ENCODE measurements at regions not wholly inside any gene's neighbourhood (a gene's known extent, or its start where the extent isn't known, plus 50 kb on each side); places are given as distances from the start of the nearest gene placed in this dataset.

DNA sequence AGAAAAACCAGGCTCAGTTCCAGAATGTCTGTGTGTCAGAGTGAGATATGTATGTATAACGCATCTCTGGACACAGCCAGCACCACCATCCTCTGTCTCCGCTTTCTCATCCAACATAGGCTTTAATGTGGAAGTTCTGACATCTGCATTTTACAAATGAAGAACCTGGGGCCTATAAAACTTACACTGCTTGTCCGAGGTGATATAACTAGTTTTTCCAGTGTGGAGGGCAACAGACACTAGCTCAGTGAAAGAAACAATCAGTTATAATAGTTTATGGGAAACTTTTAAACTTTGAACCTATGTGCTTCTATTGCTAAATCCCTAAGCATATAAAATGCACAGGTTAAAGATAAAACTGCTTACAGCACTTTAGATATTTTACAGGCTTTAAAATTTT is 208.7 kb downstream of the CRPPA start:
- DNase-seq = no peak

DNA sequence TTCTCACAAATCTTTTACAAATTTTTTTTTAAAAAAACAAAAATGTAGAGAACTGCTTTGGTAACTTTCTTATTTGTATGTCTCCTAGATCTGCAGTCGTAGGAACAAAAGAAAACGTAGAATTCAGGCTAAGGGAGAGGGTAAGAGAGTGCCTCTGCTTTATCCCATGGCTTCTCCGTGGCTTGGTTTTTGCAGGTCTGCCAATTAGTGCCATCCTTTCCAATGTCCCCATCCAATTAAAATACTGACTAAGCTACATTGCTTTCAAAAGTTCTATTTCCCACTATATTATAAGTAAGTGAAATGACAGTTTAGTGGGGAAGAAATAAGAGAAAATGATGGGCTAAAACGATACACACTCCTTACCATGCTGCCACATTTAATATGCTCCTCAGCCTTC is 209.3 kb downstream of the CRPPA start:
- DNase-seq = no peak

DNA sequence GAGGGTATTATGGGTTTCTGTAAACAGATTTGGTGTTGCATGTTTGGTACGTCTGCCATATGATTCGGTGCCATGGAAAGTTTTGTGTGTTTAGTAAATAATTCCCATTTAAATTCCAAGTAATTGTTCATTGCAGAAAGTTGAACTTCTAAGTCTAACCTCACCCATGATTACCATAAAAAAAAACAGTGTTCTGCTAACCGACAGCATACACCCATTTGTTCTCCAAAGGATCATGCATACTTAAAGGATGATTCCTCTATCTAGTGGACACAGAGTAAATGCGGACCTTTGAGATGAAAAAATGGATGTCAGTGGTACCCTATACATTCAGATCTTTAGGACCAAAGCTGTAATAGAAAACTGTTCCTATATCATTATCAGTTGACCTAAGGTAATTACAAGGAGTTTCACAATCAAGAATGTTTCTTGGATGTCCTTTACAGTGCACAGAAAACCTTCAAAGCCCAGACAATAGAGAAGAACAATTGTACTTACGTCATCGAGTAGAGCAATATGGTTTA is 209.9 kb downstream of the CRPPA start:
- DNase-seq = no peak

DNA sequence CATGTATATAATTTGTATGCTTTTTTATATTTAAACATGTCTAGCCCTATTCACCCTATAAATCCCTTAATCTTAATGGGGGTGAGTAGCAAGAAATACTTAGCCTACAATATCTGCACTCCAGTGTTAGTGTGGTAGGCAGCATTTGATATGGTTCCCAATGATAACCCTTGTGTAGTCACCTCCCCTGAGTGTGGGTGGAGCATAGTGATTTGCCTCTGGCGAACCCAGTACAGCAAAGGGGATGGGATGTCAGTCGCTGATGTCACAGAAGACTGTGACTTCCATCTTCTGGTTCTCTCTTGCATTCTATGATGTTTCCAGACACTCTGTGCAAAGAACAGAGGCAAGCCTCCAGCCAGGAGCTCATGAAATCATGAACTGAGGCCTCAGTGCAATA is 211.2 kb downstream of the CRPPA start:
- no peak for DNase-seq

DNA sequence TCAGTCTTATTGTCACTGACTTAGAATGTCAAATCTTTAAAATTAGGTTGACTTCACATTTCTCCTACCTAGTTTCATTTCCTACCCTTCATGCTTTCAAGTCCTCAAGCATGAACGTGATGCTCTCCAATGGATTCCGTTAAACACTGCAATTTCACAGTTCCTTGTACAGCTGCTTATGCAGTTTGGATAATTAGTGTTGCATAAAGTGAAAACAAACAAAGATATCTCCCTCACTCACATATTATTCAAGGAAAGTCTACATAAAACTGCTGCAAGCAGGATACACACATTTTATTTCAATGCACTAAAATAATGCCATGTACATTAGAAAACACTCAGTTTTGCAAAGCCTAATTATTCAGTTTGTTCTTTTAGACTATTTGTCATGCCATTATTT is 214.0 kb downstream of the CRPPA start:
- no peak for DNase-seq

DNA sequence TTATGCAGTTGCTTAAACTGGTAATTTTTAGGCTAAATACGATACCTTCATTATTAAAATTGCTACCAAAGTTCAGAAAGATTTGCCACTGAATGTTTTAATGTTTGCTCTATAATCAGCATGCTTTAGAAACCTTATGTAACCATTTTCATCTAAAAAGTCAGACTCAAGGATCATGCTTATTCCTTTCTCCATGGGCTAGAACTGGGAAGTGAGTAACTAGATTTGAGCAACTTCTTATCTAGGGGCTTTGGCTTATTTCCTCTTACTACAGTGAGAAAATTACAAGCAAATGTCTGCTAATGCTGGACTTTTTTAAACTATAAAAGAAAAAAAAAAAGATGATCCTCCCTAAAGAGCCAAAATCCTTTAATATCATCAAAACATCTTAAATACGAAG is 215.9 kb downstream of the CRPPA start:
- no peak for DNase-seq

DNA sequence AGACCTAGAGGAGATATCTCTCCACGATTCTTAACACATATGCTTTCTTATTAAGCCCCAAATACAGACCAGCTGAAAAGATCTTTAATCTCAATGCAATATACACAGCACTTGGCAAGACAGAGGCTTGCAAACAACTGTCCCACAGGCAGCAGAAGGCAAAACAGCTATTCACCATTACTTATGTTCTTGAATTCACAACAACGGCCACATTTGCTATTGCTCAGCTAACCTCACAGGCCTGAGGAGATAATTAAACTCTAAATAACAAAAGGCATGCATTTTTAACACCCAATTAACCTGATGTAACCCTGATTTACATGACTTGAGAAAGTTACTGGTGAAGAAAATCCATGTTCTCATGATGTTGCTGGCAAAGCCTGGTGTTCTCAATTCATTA is 216.4 kb downstream of the CRPPA start:
- no peak for DNase-seq

DNA sequence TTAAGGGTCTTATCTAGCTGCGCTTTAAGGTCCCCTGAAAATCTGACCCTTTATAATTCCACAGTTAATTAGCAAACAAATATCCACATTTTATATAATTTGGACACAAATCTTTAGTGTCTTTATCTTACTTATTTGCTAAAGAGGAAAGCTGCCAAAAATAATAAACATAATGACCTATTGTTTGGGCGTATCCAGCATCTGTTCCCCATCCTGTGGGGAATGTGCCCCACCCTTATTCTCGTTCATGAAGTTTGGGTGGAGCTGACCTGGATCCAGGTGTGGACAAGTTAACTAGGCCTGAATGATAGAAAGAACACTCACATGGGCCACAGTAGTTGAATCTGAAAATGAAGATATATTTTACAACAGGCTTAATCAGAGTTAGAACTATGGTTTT is 218.3 kb downstream of the CRPPA start:
- DNase-seq = no peak

DNA sequence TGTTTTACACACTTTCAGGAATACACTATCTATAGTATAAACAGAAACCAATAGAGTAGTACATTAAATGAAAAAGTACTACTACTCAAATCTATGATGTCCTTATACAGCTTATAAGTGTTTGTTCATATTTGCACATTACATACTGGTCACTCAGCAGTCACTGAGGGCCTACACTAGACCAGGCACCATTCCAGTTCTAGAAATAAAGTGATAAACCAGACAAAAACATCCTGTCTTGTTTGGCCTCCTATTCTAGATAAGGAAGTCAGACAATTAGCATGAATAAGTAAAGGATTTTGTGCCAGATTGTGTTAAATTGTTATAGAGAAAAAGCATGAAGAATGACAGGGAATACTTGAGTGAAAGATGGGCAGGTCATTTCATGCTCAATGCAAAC is 219.0 kb downstream of the CRPPA start:
- DNase-seq = no peak

DNA sequence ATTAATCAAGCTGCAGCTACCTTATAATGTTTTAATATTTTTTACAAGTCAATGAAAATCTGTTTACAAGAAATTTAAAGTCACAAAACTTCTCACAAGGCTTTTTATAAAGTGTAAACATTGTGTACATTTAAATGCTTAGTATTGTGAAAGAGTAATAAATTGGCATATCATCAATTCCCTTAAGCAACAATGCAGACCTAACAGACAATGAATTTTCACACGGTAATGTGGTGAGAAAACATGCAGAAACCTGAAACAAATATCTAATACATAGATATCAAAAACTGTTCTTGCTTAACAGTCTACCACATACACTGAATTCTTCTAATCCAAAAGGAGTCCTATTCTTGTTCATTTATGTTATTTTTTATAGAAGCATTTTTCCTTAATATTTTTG is 220.7 kb downstream of the CRPPA start:
- no peak for DNase-seq

DNA sequence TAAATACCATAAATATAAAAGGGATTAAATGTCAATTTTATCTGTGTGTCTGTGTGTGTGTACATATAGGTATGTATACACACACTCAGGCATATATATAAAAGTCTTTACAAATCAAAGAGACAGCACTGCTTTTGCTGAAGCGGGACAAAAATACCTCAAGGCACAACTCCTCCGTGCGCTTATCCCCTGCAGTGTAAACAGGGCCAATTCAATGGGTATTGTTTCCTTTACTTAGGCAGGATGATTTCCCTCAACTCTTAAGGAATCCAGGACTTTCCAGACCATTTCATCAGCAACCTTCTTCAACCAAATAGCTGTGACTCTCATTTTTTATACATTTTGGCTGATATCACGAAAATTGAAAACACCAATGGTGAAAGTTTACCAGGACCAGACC is 227.7 kb downstream of the CRPPA start:
- no peak for DNase-seq

DNA sequence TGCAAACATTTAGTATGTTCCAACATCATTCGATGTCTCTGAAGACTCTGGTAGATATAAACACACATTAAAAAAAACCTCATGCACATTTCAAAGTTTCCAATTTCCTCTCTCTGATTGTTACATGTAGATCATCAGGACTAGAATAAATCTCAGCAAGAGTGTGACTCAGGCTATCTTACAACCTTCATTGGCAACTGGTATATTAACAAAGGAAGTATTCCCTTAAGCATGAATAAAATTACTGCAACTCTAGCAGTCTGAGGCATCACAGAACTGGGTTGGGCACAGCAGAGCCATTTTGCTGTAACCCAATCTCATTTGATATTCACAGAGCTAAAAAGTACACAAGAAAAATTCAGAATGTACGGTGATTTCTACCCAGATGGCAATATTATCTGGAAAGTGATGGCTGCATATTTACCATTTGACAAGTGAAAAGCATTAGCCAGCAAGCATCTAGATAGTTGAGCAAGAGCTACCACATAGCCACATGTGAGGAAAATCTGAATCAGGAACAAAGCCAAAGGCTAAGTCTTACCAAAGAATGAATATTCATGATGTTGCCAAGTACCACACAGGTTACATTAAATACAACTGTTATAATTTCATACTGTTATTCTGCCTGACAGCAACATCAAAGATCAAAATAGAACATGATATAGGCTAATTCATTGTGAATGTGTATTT is 232.2 kb downstream of the CRPPA start:
- no peak for DNase-seq

DNA sequence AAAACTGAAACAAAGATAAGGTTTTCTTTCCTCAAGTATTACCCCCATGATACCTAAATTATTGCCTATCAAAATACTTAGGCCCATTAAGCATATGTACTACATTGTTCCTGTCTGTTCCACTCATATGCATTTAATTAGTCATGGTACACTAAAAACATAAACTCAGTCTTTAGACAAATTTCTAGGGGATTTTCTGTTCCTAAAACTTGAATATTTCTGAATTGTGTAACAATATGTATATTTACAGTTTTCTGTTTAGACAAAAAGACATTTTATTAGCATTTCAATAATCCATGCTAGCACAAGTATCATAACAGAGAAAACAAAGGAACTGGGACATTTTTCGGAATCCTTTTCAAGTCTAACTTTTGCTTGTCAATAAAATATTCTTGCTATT is 234.2 kb downstream of the CRPPA start:
- no peak for DNase-seq

DNA sequence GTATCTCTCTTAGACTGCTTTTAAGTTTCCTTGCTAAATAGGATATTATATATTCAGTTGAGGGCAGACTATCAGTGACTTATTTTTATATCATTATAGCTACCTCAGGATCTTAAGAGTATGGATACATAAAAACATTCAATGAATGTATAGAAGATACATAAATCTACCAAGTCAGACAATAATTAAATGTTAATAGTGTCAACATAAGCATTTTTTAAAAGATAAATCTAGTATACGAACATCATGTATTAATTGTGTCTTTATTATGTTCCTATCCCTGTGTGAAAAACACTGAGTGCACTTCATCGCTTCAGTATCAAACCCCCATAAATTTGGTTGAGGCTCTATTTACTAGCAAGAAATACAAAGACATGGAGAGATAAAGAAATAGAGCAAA is 242.8 kb downstream of the CRPPA start:
- DNase-seq = no peak

DNA sequence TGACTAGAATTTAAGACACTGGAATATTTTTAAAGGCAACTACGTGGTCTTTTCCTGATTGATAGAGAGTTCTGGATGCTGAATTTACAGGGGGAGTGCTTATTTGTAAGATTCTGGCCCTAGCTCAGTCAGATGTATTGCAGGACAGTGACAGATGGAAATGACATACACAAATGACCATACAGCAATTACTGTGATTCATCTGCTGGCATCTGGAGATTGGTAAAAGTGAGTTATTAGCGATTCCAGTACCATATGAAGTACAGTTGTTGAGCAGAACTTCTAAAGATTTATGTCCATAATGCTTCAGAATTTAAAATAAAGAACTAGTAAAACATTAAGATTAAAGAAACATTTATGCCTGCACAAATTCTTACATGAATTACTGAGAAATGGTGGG is 243.2 kb downstream of the CRPPA start:
- DNase-seq = no peak

DNA sequence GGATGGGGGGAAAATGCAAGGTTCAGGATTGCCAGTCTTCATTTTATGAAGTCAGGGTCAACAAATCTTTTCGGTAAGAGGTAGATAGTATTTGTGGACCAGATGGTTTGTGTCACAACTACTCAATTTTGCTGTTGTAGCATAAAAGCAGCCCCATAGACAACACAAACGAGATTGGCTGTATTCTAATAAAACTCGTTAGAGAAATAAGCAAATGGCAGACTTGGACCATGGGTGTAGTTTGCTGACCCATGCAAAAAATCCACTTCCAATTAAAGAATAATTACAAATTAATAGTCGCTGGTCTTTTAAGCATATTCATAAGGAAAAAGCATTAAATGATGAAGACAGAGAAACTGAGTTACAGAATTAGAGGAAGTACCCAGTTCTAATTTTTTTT is 247.1 kb downstream of the CRPPA start:
- no peak for DNase-seq

DNA sequence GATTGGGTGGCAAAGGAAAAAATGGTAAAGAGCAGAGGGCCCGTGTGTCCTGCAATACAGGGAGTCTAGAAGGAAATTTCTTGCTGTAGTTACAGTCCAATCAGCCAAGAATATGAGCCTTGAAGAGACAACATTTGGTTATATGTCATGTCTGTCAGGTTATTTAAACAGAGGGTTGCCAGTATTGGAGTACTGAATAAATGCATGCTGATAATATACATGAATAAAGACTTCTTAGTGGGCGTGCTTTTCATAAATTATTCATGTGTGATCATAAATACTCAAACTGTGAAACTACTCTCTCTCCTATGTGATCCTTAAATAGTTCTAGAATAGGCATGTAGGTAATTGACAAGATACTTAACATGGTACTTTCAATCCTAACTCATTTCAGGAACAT is 249.0 kb downstream of the CRPPA start:
- no peak for DNase-seq

DNA sequence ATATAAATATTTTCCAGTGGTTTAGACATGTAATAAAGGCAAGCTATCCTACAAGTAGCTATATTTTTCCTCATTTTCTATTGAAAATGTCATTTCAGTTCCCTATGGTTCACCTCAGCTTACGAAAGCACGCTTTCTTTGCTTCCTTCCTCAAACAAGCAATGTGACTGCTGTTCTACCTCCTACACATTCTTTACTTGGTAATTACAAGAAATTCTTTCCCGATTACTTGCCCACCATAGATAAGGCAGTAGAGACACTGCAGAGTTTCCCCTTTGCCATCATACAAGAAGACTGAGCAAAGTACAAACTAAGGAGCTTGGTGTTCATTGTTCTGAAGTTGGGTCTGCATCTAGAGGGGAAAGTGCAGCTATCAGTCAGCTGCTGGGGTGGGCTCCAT is 249.4 kb downstream of the CRPPA start:
- DNase-seq = no peak

DNA sequence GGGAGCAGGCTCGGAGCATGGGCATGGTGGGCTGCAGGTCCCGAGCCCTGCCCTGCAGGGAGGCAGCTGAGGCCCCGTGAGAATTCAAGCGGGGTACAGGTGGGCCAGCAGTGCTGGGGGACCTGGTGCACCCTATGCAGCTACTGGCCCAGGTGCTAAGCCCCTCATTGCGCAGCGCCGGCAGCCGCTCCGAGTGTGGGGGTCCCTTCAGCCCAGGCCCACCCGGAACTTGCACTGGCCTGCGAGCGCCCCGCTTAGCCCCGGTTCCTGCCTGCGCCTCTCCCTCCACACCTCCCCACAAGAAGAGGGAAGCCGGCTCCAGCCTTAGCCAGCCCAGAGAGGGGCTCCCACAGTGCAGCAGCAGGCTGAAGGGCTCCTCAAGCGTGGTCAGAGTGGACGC is 250.7 kb downstream of the CRPPA start:
- DNase-seq = no peak

DNA sequence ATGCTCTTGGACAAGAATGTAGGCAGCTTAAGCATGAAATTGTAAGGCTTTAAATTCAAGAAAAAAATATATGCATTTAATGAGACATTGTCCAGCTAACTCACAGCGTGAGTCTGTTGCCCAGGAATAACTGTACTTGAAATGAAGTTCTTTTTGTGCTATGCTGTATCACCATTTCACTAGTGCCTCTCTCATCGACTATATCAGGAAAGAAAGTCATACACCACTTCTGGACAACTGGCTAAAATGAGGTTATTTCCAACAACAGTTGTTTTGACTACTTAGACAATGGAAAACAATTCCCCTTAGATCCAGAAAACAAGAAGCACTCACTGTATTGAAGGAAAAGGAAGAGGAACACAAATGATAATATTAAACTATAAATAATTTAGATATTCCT is 251.8 kb downstream of the CRPPA start:
- DNase-seq = no peak

DNA sequence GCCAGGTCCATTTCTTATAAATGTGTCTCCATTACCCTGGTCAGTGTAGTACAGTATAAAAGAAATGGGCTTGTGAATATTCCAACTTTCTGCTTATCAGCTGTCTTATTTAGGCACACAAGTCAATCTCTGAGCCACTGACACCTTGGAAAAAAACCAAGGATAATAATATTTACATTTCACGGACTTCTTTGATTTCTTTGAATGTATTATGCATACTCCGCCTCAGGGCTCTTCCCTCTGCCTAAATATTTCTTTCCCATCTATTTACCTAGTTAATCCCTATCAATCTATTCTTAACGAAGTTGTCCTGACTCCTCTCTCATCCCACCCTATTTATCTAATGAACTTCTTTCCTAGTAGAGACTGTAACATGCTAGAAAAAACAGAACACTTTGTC is 253.8 kb downstream of the CRPPA start:
- DNase-seq = no peak

DNA sequence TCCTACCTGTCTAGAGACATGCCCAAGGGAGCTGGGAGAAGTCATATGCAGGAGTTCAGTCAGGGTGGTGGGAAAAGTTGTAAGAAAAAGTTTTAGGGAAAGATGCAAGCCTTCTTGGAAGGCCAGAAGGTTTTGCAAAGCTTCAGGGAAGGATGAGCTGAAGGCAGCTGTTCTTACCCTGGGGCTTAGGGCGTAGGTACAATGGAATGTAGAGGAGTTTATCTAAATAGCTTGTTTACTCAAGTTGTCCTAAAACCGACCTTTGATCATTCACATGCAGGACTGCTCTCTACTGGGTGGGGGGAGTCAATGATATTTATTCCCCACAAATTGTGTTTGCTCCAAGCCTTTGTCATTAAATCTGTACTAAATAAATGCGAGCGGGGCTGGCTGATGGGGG is 277.0 kb downstream of the CRPPA start:
- no peak for DNase-seq

DNA sequence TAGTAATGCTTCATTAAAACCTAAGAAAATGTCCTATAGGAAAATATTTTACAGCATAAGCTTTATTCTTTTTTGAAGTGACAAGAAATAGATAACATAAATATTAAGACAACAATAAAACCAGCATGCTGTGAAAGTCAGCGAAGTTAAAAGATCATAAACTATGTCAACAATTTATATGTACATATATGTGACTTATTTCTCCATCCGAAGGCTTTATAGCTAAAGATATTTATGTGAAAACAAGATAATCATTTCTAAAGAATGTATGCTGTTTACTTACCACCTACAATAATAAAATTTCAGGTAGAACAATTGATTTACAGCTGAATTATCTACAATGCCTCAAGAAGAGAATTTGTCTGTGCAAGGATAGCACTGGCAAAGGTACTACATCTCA is 283.4 kb downstream of the CRPPA start:
- DNase-seq = no peak

DNA sequence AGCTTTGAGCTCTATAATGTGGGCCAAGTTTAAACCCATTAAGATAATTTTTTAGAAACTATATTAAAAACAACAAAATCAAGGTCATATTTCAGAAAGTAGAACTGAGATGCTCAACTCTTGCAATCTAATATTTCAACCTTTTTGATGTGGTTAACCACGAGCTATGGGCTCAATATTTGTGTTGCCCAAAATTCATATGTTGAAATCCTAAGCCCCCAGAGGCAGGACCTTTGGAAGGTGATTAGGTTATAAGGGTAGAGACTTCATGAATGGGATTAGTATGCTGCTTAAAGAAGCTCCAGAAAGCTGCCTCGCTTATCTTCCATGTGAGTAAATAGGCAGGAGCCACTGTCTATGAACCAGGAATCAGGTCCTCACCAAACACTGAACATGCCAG is 284.4 kb downstream of the CRPPA start:
- no peak for DNase-seq

DNA sequence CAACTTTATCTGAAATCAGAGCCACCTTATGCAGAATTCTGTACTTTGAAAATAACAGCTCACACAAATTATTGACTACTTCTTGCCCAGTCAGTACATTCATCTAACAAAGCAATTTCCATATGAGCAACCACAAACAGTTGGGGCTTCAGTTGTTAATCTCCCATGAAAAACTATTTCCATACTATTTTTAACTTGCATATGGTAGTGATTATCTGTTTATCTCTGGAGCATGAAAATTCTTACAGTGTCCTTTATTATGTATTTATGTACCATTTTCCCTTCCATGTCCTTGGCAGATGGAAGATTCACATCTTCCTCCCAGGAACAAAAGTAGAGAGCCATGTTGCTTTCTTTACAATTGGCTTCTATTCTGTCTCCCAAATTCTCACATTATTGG is 285.7 kb downstream of the CRPPA start:
- no peak for DNase-seq
